H1 (cell line): ENCODE measurements at regions not wholly inside any gene's neighbourhood (a gene's known extent, or its start where the extent isn't known, plus 50 kb on each side); places are given as distances from the start of the nearest gene placed in this dataset.
"Not testable (repeated sequence)": the region's sequence is repeated elsewhere in the genome, so short reads cannot be mapped to it uniquely, and the experiment has no call there.

Experiments
- CBX8 ChIP-seq: fragments of 300-800, 300-1000 bp; sonication (generic); IDR thresholded peaks from 2 replicates; pipeline ENCODE4 v1.7.1; 2016; ENCODE audit warnings: low read depth, low read length, borderline replicate concordance
- CHD2 ChIP-seq: IDR thresholded peaks from 2 replicates; pipeline ENCODE4 v1.6.1; 2012; ENCODE audit warnings: low read length, improper control_type of control experiment
- CTCF ChIP-seq, 3 experiments: IDR thresholded peaks; 1 replicate in 2 of 3; 2 replicates in 1 of 3; pipeline versions ENCODE4 v1.5.1 to v1.6.1; 2011; ENCODE audit warnings: low read length in 3 of 3, mild to moderate bottlenecking in 3 of 3, inconsistent platforms in 2 of 3, low read depth in 1 of 3, moderate library complexity in 1 of 3; ENCODE audit not compliant: insufficient read depth in 1 of 3; ENCODE audit errors: control extremely low read depth in 1 of 3
- JUND ChIP-seq: IDR thresholded peaks from 2 replicates; pipeline ENCODE4 v1.6.1; 2011; ENCODE audit warnings: mild to moderate bottlenecking, improper control_type of control experiment, low read length
- POLR2AphosphoS5 ChIP-seq: IDR thresholded peaks from 2 replicates; pipeline ENCODE4 v1.6.1; 2011; ENCODE audit warnings: low read depth, low read length
- RBBP5 ChIP-seq: IDR thresholded peaks from 2 replicates; pipeline ENCODE4 v1.7.1; 2012; ENCODE audit warnings: low read depth, mild to moderate bottlenecking, inconsistent platforms, low read length, moderate library complexity, borderline replicate concordance

- TF ChIP-seq JUND; CTCF (IDR thresholded peaks at IDR 0.05; ENCODE audit: control extremely low read depth in 1 of 3, insufficient read depth in 1 of 3, low read depth in 1 of 3, low read length in 3 of 3); RBBP5; CBX8; POLR2AphosphoS5; CHD2: not testable (repeated sequence)
These were observed 60.2 kb upstream of the SULF2 start for GRCh38 chr20:47845382-47845977.
